Tibial artery (tissue), 4 donors: ENCODE measurements at regions not wholly inside any gene's neighbourhood (a gene's known extent, or its start where the extent isn't known, plus 50 kb on each side); places are given as distances from the start of the nearest gene placed in this dataset.

Experiments
- DNase-seq, 2 donors: peaks; one replicate each; pipeline ENCODE4 v3.0.0-alpha.2; 2019
- H3K27ac ChIP-seq, 2 donors: fragments of 200-600 bp; sonication (generic) in 1 of 2; 1 replicate in 1 of 2; 2 replicates in 1 of 2; pipeline ENCODE4 v1.5.1; 2018 to 2019; ENCODE audit warnings: mild to moderate bottlenecking in 1 of 2
- H3K27me3 ChIP-seq, 2 donors: fragments of 200-600 bp; sonication (generic) in 1 of 2; one replicate each; pipeline versions ENCODE4 v1.5.1 to v1.6.0; 2016 to 2019
- H3K36me3 ChIP-seq, 3 donors: fragments of 200-600 bp; sonication (generic) in 2 of 3; one replicate each; pipeline ENCODE4 v1.5.1; 2016 to 2019; ENCODE audit warnings: mild to moderate bottlenecking in 2 of 3
- H3K4me1 ChIP-seq, 4 donors: fragments of 200-600 bp; sonication (generic) in 2 of 4; 1 replicate in 3 of 4; 2 replicates in 1 of 4; pipeline ENCODE4 v1.5.1; 2016 to 2019
- H3K4me3 ChIP-seq, 2 donors: fragments of 200-600 bp; sonication (generic) in 1 of 2; 1 replicate in 1 of 2; 2 replicates in 1 of 2; pipeline ENCODE4 v1.5.1; 2018 to 2019; ENCODE audit warnings: mild to moderate bottlenecking in 2 of 2
- H3K9me3 ChIP-seq, 3 donors: fragments of 200-600 bp; sonication (generic) in 1 of 3; one replicate each; pipeline ENCODE4 v1.5.1; 2016 to 2019
- CTCF ChIP-seq, 2 experiments: fragments of 200-600 bp in 1 of 2; fragments of 450-650 bp in 1 of 2; IDR thresholded peaks; one replicate each; pipeline ENCODE4 v1.5.1; 2017 to 2019; ENCODE audit warnings: antibody characterized with exemption in 2 of 2, mild to moderate bottlenecking in 1 of 2, moderate library complexity in 1 of 2
- intact Hi-C: fragments of 100-400 bp; cut with DNase I; formaldehyde crosslinking; loops from one replicate; pipeline ENCODE4 v1.15.0; 2023; ENCODE audit warnings: low total_unique reads

DNA sequence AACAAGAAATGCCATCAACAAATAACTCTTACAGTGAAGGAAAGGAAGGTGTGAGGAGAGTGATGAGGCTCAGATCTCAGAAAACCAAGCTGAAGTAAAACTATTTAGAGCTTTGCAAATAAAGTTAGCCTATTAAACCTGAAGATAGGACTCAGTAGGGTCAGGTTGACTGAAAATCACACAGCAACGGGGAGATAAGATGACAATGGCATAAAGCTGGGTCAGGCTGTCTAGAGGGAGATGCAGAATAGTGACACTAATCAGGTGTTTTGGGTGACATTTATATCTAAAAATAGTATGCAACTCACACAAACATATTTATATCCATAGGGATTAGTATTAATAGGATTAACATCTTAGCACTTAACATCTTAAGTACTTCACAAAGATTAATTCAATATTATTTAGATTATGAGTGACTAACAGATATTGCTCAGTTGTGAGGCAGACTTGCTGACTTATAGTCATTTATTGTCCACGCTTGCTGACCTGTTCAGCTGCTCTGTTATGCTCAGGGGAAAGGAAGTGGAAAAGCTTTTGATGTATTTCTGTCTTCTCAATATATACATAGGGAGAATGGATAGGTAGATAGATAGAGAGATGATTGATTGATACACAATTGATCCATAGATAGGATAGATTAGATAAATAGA is 130.7 kb upstream of the GUCY1A1 start:
- no peak overlapping the region for H3K4me3 ChIP-seq
- no peak for DNase-seq
- intact Hi-C loops = no loop called here
- H3K27ac ChIP-seq = no peak overlapping the region
- TF ChIP-seq CTCF (IDR thresholded peaks at IDR 0.05) = no peak
- no peaks in the 10 kb centered on the region for H3K9me3 ChIP-seq
- H3K4me1 ChIP-seq = peaks cover 0 to 3% (median 0%) of the 10 kb centered on the region in 4 donors
- H3K27me3 ChIP-seq = no peaks in the 10 kb centered on the region
- H3K36me3 ChIP-seq = no peaks in the 10 kb centered on the region

DNA sequence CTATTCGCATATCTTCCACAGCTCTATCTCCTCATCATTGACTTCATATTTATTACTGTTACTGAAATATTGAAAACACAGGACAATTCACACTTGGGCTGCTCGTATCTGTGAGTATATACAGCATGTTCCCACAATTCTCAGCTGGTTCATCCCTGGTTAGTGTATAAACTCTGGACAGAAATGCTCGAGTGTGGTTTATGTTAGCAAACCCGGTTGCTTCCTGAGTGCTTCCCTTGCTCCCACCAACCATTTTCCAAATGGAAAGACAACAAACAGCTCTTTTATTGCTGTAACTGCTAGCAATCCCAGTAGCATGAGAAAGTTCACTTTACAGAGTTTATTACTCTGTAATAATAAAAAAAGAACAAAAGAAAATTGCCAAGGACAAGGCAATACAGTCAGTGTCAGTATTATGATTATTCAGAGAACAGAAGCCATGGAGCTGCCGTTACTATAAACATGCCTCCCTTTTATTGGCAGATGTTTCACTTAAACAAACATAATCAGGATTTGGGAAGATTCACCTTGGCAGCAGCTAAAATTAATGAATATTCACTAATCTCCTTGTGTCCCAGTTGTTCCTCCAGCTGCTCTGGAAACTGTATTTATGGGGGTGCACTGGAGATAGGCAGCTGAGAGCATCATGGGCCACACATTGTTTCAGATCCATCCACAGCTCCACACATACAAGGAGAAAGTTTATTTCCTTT is 134.1 kb upstream of the GUCY1A1 start:
- no peak for DNase-seq

DNA sequence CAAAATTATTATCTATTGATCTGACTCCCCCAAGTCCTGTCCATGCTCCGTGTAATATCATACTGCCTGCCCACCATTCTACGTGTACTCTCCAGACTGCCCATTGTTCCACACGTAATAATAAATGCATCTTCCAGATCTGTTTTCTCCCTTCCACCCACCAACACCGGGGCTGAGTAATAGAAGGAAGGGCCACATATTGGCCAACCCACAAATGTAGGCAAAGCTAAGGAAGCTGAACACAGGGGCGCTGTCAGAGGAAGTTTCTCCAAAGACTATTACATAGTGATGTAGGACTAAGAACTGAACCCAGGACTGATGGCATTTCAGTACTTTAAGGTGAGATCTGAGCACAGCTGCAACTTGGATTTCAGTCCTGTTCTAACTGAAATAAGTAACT is 135.8 kb upstream of the GUCY1A1 start:
- Histone ChIP-seq H3K36me3 (no peaks in the 10 kb centered on the region), H3K4me1 (peaks cover 0 to 14% (median 0%) of the 10 kb centered on the region in 4 donors), H3K4me3 (no peak overlapping the region), H3K9me3 (no peaks in the 10 kb centered on the region), H3K27me3 (no peaks in the 10 kb centered on the region), H3K27ac (no peak overlapping the region)
- no peak for DNase-seq
- TF ChIP-seq CTCF (IDR thresholded peaks at IDR 0.05) = no peak
- intact Hi-C loops = no loop called here

More for the DNA sequence above, 134.1 kb upstream of the GUCY1A1 start:
- no peak for TF ChIP-seq CTCF (IDR thresholded peaks at IDR 0.05)
- Histone ChIP-seq H3K27me3 (no peaks in the 10 kb centered on the region), H3K4me1 (no peaks in the 10 kb centered on the region), H3K9me3 (no peaks in the 10 kb centered on the region), H3K4me3 (no peak overlapping the region), H3K27ac (no peak overlapping the region), H3K36me3 (no peaks in the 10 kb centered on the region)
- intact Hi-C loops = no loop called here

DNA sequence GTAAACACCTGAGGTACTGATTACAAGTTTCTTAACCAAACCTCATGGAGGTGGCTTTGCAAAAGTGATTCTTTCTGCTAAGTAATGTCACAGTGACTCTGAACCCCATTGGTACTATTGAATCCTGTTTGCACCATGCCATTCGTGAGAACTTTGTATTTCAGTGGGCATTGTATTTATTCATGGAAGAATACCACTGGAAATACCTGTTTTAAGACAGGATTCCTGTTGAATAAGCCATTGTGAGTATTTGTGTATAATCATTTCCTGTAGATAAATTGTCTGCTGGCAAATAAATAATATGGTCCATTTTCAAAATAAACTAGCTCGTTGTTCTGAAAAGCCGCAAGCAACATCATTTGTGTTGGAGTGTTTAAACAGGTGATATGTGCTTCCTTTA is 136.4 kb upstream of the GUCY1A1 start:
- DNase-seq = no peak
- no peaks in the 10 kb centered on the region for H3K27me3 ChIP-seq
- intact Hi-C loops = no loop called here
- H3K4me1 ChIP-seq = peaks cover 0 to 20% (median 0%) of the 10 kb centered on the region in 4 donors
- no peak overlapping the region for H3K27ac ChIP-seq
- no peaks in the 10 kb centered on the region for H3K36me3 ChIP-seq
- no peaks in the 10 kb centered on the region for H3K9me3 ChIP-seq
- H3K4me3 ChIP-seq = no peak overlapping the region
- no peak for TF ChIP-seq CTCF (IDR thresholded peaks at IDR 0.05)

- TF ChIP-seq CTCF (IDR thresholded peaks at IDR 0.05) = no peak
- DNase-seq = no peak
- H3K4me1 ChIP-seq = peaks cover 0 to 20% (median 0%) of the 10 kb centered on the region in 4 donors
- intact Hi-C loops = no loop called here
- no peak overlapping the region for H3K27ac ChIP-seq
- H3K4me3 ChIP-seq = no peak overlapping the region
- no peaks in the 10 kb centered on the region for H3K27me3 ChIP-seq
- H3K9me3 ChIP-seq = no peaks in the 10 kb centered on the region
- H3K36me3 ChIP-seq = no peaks in the 10 kb centered on the region
Observed at GRCh38 chr4:155529716-155530115, 136.9 kb upstream of the GUCY1A1 start.
